GM23338 (cell line): ENCODE measurements at regions not wholly inside any gene's neighbourhood (a gene's known extent, or its start where the extent isn't known, plus 50 kb on each side); places are given as distances from the start of the nearest gene placed in this dataset.

ENCODE experiments used
- ATAC-seq: fragments of 200-7000 bp; cut with Tn5 transposase; 3 replicates; pipeline ENCODE4 v1.9.1; 2020
- DNase-seq: peaks from one replicate; pipeline ENCODE4 v3.0.0-alpha.2; 2015; ENCODE audit warnings: low spot score
- H2AFZ ChIP-seq: fragments of 200-600 bp; sonication (generic); 2 replicates; pipeline ENCODE4 v1.8.0; 2016; ENCODE audit warnings: antibody characterized with exemption, mild to moderate bottlenecking, moderate library complexity
- H3F3A ChIP-seq: fragments of 200-600 bp; sonication (generic); replicated peaks from 2 replicates; pipeline ENCODE4 v1.8.0; 2017; ENCODE audit warnings: antibody characterized with exemption, mixed run types, low read depth
- H3K27ac ChIP-seq: fragments of 200-600 bp; sonication (generic); 2 replicates; pipeline ENCODE4 v1.6.1; 2016; ENCODE audit warnings: low read depth
- H3K27me3 ChIP-seq: fragments of 200-600 bp; sonication (generic); 2 replicates; pipeline ENCODE4 v1.8.0; 2016; ENCODE audit warnings: mild to moderate bottlenecking, mixed run types, moderate library complexity; ENCODE audit not compliant: insufficient read depth
- H3K36me3 ChIP-seq: fragments of 200-600 bp; sonication (generic); 2 replicates; pipeline ENCODE4 v1.8.0; 2016; ENCODE audit warnings: mild to moderate bottlenecking; ENCODE audit not compliant: insufficient read depth
- H3K4me1 ChIP-seq: fragments of 200-600 bp; sonication (generic); 2 replicates; pipeline ENCODE4 v1.8.0; 2016; ENCODE audit warnings: mild to moderate bottlenecking, moderate library complexity; ENCODE audit not compliant: insufficient read depth
- H3K4me2 ChIP-seq: fragments of 200-600 bp; sonication (generic); 2 replicates; pipeline ENCODE4 v1.7.1; 2017; ENCODE audit warnings: mixed run types
- H3K4me3 ChIP-seq: fragments of 200-600 bp; sonication (generic); 2 replicates; pipeline ENCODE4 v1.6.1; 2016; ENCODE audit warnings: mixed run types
- H3K79me2 ChIP-seq: fragments of 200-600 bp; sonication (generic); replicated peaks from 2 replicates; pipeline ENCODE4 v1.8.0; 2017; ENCODE audit warnings: mild to moderate bottlenecking; ENCODE audit not compliant: insufficient read depth
- H3K9me2 ChIP-seq: fragments of 200-600 bp; sonication (generic); 2 replicates; pipeline ENCODE4 v1.8.0; 2017; ENCODE audit not compliant: insufficient read depth
- H4K20me1 ChIP-seq: fragments of 200-600 bp; sonication (generic); replicated peaks from 2 replicates; pipeline ENCODE4 v1.8.0; 2017; ENCODE audit warnings: mild to moderate bottlenecking; ENCODE audit not compliant: insufficient read depth
- H3K27ac Mint-ChIP-seq: 2 replicates; pipeline ENCODE4 v1.8.0; 2020; ENCODE audit warnings: inconsistent platforms, mild to moderate bottlenecking, moderate library complexity, mixed read lengths
- H3K27me3 Mint-ChIP-seq: 3 replicates; pipeline ENCODE4 v1.8.0; 2022; ENCODE audit warnings: low read depth, mild to moderate bottlenecking, moderate library complexity, mixed read lengths, inconsistent platforms; ENCODE audit not compliant: insufficient read depth, poor library complexity
- H3K36me3 Mint-ChIP-seq: 3 replicates; pipeline ENCODE4 v1.8.0; 2021; ENCODE audit warnings: low read depth, mild to moderate bottlenecking, inconsistent platforms, moderate library complexity, mixed read lengths
- H3K4me1 Mint-ChIP-seq: 3 replicates; pipeline ENCODE4 v1.8.0; 2020; ENCODE audit warnings: mild to moderate bottlenecking, inconsistent platforms, mixed read lengths
- H3K4me3 Mint-ChIP-seq: 3 replicates; pipeline ENCODE4 v1.8.0; 2021; ENCODE audit warnings: moderate library complexity, mild to moderate bottlenecking, inconsistent platforms, mixed read lengths
- H3K9me3 Mint-ChIP-seq: 3 replicates; pipeline ENCODE4 v1.8.0; 2020; ENCODE audit warnings: moderate library complexity, mild to moderate bottlenecking, inconsistent platforms, mixed read lengths
- CREB1 ChIP-seq: fragments of 250-450 bp; sonication (Bioruptor Pico); IDR thresholded peaks from 2 replicates; pipeline ENCODE4 v1.5.0; 2020; ENCODE audit warnings: low read depth, mild to moderate bottlenecking, moderate library complexity
- EZH2 ChIP-seq: fragments of 200-600 bp; sonication (generic); IDR thresholded peaks from one replicate; pipeline ENCODE4 v1.8.0; 2017; ENCODE audit warnings: antibody characterized with exemption, mild to moderate bottlenecking, low read depth; ENCODE audit not compliant: unreplicated experiment
- EZH2phosphoT487 ChIP-seq: fragments of 200-600 bp; sonication (generic); IDR thresholded peaks from one replicate; pipeline ENCODE4 v1.8.1; 2018; ENCODE audit warnings: antibody characterized with exemption; ENCODE audit not compliant: unreplicated experiment
- JUNB ChIP-seq: IDR thresholded peaks from one replicate; pipeline ENCODE4 v1.6.1; 2016; ENCODE audit warnings: antibody characterized with exemption; ENCODE audit not compliant: unreplicated experiment
- NANOG ChIP-seq: IDR thresholded peaks from 2 replicates; pipeline ENCODE4 v1.6.1; 2016; ENCODE audit warnings: antibody characterized with exemption, borderline replicate concordance
- POLR2AphosphoS5 ChIP-seq: IDR thresholded peaks from 2 replicates; pipeline ENCODE4 v1.6.1; 2016; ENCODE audit warnings: antibody characterized with exemption, low read depth
- STAT1 ChIP-seq: IDR thresholded peaks from one replicate; pipeline ENCODE4 v1.6.1; 2016; ENCODE audit warnings: antibody characterized with exemption; ENCODE audit not compliant: unreplicated experiment
- ZNF114 ChIP-seq: fragments of 250-450 bp; sonication (Bioruptor Pico); IDR thresholded peaks from 2 replicates; pipeline ENCODE4 v1.5.0; 2020; ENCODE audit warnings: mild to moderate bottlenecking, moderate library complexity
- ZNF331 ChIP-seq: fragments of 250-450 bp; sonication (Bioruptor Pico); IDR thresholded peaks from 2 replicates; pipeline ENCODE4 v1.5.0; 2020; ENCODE audit warnings: low read depth, mild to moderate bottlenecking, moderate library complexity
- TF ChIP-seq, protein P1 (sequence below), 2 experiments: fragments of 200-600 bp in 1 of 2; sonication (generic) in 1 of 2; conservative IDR thresholded peaks; 2 replicates each; pipeline versions ENCODE4 v1.5.1 to v1.6.1; 2016 to 2017; ENCODE audit warnings: antibody characterized with exemption in 2 of 2, low read depth in 2 of 2, mild to moderate bottlenecking in 2 of 2, moderate library complexity in 1 of 2
- TF ChIP-seq, protein P2 (sequence below): fragments of 250-450 bp; sonication (Bioruptor Pico); IDR thresholded peaks from 2 replicates; pipeline ENCODE4 v1.5.0; 2020; ENCODE audit warnings: mild to moderate bottlenecking, moderate library complexity
- TF ChIP-seq, protein P3 (sequence below): IDR thresholded peaks from 2 replicates; pipeline ENCODE4 v1.6.1; 2016; ENCODE audit warnings: antibody characterized with exemption
- TF ChIP-seq, protein P4 (sequence below): IDR thresholded peaks from one replicate; pipeline ENCODE4 v1.6.1; 2018; ENCODE audit warnings: antibody characterized with exemption; ENCODE audit not compliant: unreplicated experiment

DNA sequence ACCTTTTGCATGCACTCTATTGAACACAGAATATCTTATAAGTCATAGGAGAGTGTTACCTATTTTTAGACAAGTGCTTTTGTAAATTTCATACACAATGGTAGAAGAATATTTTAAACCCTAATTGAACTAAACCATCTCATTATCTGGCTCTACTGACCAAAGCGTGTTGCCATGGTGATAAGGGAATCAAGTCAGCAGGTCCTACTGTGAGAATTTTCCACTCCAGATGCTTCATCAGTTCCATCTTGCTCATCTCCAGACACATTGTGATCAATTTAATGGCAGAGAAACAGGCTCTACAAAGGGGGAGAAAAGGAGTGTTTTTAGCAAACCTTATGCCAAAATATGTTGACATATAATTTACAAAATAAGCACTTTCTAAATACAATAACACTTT lies 621.9 kb upstream of the GHITM start:
- H3K4me1 Mint-ChIP-seq = no peaks in the 10 kb centered on the region
- Histone ChIP-seq H3F3A (no peaks in the 10 kb centered on the region), H3K4me3 (no peak overlapping the region), H4K20me1 (no peaks in the 10 kb centered on the region), H3K4me1 (no peaks in the 10 kb centered on the region), H3K27me3 (no peaks in the 10 kb centered on the region), H3K9me2 (no peaks in the 10 kb centered on the region), H3K4me2 (no peak overlapping the region), H3K27ac (no peak overlapping the region), H3K79me2 (no peaks in the 10 kb centered on the region), H2AFZ (no peak overlapping the region), H3K36me3 (no peaks in the 10 kb centered on the region)
- H3K36me3 Mint-ChIP-seq = no peaks in the 10 kb centered on the region
- no peak for ATAC-seq
- DNase-seq = no peak
- no peak overlapping the region for H3K27ac Mint-ChIP-seq
- H3K4me3 Mint-ChIP-seq = no peak overlapping the region
- no peak for TF ChIP-seq ZNF114 (CRISPR knock-in tag)
- TF ChIP-seq STAT1 = no peak
- no peak for TF ChIP-seq ZNF331 (CRISPR knock-in tag)
- TF ChIP-seq, protein P1, sequence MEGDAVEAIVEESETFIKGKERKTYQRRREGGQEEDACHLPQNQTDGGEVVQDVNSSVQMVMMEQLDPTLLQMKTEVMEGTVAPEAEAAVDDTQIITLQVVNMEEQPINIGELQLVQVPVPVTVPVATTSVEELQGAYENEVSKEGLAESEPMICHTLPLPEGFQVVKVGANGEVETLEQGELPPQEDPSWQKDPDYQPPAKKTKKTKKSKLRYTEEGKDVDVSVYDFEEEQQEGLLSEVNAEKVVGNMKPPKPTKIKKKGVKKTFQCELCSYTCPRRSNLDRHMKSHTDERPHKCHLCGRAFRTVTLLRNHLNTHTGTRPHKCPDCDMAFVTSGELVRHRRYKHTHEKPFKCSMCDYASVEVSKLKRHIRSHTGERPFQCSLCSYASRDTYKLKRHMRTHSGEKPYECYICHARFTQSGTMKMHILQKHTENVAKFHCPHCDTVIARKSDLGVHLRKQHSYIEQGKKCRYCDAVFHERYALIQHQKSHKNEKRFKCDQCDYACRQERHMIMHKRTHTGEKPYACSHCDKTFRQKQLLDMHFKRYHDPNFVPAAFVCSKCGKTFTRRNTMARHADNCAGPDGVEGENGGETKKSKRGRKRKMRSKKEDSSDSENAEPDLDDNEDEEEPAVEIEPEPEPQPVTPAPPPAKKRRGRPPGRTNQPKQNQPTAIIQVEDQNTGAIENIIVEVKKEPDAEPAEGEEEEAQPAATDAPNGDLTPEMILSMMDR (conservative IDR thresholded peaks at IDR 0.05; ENCODE audit: low read depth in 2 of 2) = no peak
- TF ChIP-seq JUNB = no peak
- TF ChIP-seq POLR2AphosphoS5 = no peak
- no peak for TF ChIP-seq EZH2phosphoT487
- TF ChIP-seq NANOG = no peak
- TF ChIP-seq, protein P2, sequence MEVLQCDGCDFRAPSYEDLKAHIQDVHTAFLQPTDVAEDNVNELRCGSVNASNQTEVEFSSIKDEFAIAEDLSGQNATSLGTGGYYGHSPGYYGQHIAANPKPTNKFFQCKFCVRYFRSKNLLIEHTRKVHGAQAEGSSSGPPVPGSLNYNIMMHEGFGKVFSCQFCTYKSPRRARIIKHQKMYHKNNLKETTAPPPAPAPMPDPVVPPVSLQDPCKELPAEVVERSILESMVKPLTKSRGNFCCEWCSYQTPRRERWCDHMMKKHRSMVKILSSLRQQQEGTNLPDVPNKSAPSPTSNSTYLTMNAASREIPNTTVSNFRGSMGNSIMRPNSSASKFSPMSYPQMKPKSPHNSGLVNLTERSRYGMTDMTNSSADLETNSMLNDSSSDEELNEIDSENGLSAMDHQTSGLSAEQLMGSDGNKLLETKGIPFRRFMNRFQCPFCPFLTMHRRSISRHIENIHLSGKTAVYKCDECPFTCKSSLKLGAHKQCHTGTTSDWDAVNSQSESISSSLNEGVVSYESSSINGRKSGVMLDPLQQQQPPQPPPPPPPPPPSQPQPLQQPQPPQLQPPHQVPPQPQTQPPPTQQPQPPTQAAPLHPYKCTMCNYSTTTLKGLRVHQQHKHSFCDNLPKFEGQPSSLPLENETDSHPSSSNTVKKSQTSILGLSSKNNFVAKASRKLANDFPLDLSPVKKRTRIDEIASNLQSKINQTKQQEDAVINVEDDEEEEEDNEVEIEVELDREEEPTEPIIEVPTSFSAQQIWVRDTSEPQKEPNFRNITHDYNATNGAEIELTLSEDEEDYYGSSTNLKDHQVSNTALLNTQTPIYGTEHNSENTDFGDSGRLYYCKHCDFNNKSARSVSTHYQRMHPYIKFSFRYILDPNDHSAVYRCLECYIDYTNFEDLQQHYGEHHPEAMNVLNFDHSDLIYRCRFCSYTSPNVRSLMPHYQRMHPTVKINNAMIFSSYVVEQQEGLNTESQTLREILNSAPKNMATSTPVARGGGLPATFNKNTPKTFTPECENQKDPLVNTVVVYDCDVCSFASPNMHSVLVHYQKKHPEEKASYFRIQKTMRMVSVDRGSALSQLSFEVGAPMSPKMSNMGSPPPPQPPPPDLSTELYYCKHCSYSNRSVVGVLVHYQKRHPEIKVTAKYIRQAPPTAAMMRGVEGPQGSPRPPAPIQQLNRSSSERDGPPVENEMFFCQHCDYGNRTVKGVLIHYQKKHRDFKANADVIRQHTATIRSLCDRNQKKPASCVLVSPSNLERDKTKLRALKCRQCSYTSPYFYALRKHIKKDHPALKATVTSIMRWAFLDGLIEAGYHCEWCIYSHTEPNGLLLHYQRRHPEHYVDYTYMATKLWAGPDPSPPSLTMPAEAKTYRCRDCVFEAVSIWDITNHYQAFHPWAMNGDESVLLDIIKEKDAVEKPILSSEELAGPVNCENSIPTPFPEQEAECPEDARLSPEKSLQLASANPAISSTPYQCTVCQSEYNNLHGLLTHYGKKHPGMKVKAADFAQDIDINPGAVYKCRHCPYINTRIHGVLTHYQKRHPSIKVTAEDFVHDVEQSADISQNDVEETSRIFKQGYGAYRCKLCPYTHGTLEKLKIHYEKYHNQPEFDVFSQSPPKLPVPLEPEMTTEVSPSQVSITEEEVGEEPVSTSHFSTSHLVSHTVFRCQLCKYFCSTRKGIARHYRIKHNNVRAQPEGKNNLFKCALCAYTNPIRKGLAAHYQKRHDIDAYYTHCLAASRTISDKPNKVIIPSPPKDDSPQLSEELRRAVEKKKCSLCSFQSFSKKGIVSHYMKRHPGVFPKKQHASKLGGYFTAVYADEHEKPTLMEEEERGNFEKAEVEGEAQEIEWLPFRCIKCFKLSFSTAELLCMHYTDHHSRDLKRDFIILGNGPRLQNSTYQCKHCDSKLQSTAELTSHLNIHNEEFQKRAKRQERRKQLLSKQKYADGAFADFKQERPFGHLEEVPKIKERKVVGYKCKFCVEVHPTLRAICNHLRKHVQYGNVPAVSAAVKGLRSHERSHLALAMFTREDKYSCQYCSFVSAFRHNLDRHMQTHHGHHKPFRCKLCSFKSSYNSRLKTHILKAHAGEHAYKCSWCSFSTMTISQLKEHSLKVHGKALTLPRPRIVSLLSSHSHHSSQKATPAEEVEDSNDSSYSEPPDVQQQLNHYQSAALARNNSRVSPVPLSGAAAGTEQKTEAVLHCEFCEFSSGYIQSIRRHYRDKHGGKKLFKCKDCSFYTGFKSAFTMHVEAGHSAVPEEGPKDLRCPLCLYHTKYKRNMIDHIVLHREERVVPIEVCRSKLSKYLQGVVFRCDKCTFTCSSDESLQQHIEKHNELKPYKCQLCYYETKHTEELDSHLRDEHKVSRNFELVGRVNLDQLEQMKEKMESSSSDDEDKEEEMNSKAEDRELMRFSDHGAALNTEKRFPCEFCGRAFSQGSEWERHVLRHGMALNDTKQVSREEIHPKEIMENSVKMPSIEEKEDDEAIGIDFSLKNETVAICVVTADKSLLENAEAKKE (CRISPR knock-in tag) = no peak
- TF ChIP-seq CREB1 (CRISPR knock-in tag) = no peak
- TF ChIP-seq, protein P3, sequence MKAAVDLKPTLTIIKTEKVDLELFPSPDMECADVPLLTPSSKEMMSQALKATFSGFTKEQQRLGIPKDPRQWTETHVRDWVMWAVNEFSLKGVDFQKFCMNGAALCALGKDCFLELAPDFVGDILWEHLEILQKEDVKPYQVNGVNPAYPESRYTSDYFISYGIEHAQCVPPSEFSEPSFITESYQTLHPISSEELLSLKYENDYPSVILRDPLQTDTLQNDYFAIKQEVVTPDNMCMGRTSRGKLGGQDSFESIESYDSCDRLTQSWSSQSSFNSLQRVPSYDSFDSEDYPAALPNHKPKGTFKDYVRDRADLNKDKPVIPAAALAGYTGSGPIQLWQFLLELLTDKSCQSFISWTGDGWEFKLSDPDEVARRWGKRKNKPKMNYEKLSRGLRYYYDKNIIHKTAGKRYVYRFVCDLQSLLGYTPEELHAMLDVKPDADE = no peak
- TF ChIP-seq, protein P4, sequence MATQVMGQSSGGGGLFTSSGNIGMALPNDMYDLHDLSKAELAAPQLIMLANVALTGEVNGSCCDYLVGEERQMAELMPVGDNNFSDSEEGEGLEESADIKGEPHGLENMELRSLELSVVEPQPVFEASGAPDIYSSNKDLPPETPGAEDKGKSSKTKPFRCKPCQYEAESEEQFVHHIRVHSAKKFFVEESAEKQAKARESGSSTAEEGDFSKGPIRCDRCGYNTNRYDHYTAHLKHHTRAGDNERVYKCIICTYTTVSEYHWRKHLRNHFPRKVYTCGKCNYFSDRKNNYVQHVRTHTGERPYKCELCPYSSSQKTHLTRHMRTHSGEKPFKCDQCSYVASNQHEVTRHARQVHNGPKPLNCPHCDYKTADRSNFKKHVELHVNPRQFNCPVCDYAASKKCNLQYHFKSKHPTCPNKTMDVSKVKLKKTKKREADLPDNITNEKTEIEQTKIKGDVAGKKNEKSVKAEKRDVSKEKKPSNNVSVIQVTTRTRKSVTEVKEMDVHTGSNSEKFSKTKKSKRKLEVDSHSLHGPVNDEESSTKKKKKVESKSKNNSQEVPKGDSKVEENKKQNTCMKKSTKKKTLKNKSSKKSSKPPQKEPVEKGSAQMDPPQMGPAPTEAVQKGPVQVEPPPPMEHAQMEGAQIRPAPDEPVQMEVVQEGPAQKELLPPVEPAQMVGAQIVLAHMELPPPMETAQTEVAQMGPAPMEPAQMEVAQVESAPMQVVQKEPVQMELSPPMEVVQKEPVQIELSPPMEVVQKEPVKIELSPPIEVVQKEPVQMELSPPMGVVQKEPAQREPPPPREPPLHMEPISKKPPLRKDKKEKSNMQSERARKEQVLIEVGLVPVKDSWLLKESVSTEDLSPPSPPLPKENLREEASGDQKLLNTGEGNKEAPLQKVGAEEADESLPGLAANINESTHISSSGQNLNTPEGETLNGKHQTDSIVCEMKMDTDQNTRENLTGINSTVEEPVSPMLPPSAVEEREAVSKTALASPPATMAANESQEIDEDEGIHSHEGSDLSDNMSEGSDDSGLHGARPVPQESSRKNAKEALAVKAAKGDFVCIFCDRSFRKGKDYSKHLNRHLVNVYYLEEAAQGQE = no peak
- no peak for TF ChIP-seq EZH2
- no peaks in the 10 kb centered on the region for H3K9me3 Mint-ChIP-seq
- peaks cover 2% of the 10 kb centered on the region for H3K27me3 Mint-ChIP-seq
